SW480 (cell line): ENCODE measurements at regions not wholly inside any gene's neighbourhood (a gene's known extent, or its start where the extent isn't known, plus 50 kb on each side); places are given as distances from the start of the nearest gene placed in this dataset.
"Not testable (repeated sequence)": the region's sequence is repeated elsewhere in the genome, so short reads cannot be mapped to it uniquely, and the experiment has no call there.

Experiments
- DNase-seq: peaks from one replicate; pipeline ENCODE4 v3.0.0-alpha.2; 2016; ENCODE audit warnings: low spot score

- DNase-seq, result no peak
Measured at GRCh38 chr5:179407191-179408175, 62.2 kb upstream of the ADAMTS2 start.

GRCh38 chr5:179406031-179406961 is 61.0 kb upstream of the ADAMTS2 start:
- DNase-seq, result no peak

- no peak for DNase-seq
Measured at GRCh38 chr5:179405426-179406030, 60.3 kb upstream of the ADAMTS2 start.

GRCh38 chr5:179405054-179405416 is 59.8 kb upstream of the ADAMTS2 start:
- no peak for DNase-seq

- DNase-seq, result no peak
Measured at GRCh38 chr5:179404321-179405053, 59.2 kb upstream of the ADAMTS2 start.

GRCh38 chr5:179403426-179404147 is 58.3 kb upstream of the ADAMTS2 start:
- no peak for DNase-seq

GRCh38 chr5:179400435-179400834 is 55.2 kb upstream of the ADAMTS2 start:
- DNase-seq, result not testable (repeated sequence)

- no peak for DNase-seq
Measured at GRCh38 chr5:179400020-179400419, 54.8 kb upstream of the ADAMTS2 start.

- not testable (repeated sequence) for DNase-seq
Measured at GRCh38 chr5:179399327-179399726, 54.1 kb upstream of the ADAMTS2 start.

- no peak for DNase-seq
Measured at GRCh38 chr5:179397516-179397915, 52.3 kb upstream of the ADAMTS2 start.
